Calu3 (cell line): ENCODE measurements at regions not wholly inside any gene's neighbourhood (a gene's known extent, or its start where the extent isn't known, plus 50 kb on each side); places are given as distances from the start of the nearest gene placed in this dataset.

Experiments used
- BruUV-seq: library from RNA; stranded (reverse); fragments of 400-500 nt; replicated peaks from 2 replicates; lab custom pipeline; 2021; lab: Mats Ljungman, UMichigan
- CTCF ChIA-PET: fragments of 300-600 bp; sonication (Branson Sonifier 250); formaldehyde crosslinking; loops from one replicate; lab custom pipeline; 2022; ENCODE audit warnings: antibody characterized with exemption; lab: Charles Lee
- DNase-seq: peaks from one replicate; pipeline ENCODE4 v3.0.0; 2022
- H3K27ac Mint-ChIP-seq: one replicate; pipeline ENCODE4 v1.8.0; 2022; ENCODE audit warnings: mixed read lengths; ENCODE audit not compliant: unreplicated experiment
- H3K27me3 Mint-ChIP-seq: one replicate; pipeline ENCODE4 v1.8.0; 2022; ENCODE audit warnings: mixed read lengths; ENCODE audit not compliant: unreplicated experiment
- H3K36me3 Mint-ChIP-seq: one replicate; pipeline ENCODE4 v1.8.0; 2022; ENCODE audit warnings: mild to moderate bottlenecking, moderate library complexity, mixed read lengths; ENCODE audit not compliant: insufficient read depth, unreplicated experiment
- H3K4me1 Mint-ChIP-seq: one replicate; pipeline ENCODE4 v1.8.0; 2022; ENCODE audit warnings: mild to moderate bottlenecking, low read depth, mixed read lengths; ENCODE audit not compliant: unreplicated experiment
- H3K4me3 Mint-ChIP-seq: one replicate; pipeline ENCODE4 v1.8.0; 2022; ENCODE audit warnings: mild to moderate bottlenecking, low read depth, moderate library complexity, mixed read lengths; ENCODE audit not compliant: unreplicated experiment
- H3K9me3 Mint-ChIP-seq: one replicate; pipeline ENCODE4 v1.8.0; 2022; ENCODE audit warnings: low read depth, mixed read lengths; ENCODE audit not compliant: unreplicated experiment
- intact Hi-C: fragments of 100-400 bp; cut with micrococcal nuclease; formaldehyde crosslinking; loops from one replicate; pipeline ENCODE4 v1.10.0; 2022; ENCODE audit not compliant: unreplicated experiment
- TF ChIP-seq, protein P1 (sequence below): fragments of 200-600 bp; IDR thresholded peaks from one replicate; pipeline ENCODE4 v1.8.0; 2022; ENCODE audit warnings: antibody characterized with exemption; ENCODE audit not compliant: unreplicated experiment

DNA sequence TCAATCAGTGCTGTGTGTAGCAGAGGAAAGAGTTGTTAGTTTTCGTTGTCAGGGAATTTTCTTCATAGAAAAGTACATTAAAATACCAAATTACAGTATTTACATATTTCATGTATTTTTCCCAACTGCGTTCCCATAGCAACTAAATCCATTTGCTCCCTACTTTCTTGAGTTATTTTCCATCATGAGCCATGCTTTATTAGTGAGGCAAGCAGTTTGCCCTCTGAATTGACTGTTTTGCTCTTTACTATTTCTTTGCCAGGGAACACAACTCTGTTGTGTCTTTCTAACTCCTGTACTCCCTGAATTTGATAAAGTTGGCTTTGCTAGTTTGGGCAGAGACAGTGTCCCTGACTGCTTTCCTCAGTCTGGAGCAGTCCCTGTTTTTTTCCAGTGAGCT, 276.2 kb upstream of the SLC30A5 start:
- H3K4me1 Mint-ChIP-seq, result no peaks in the 10 kb centered on the region
- H3K4me3 Mint-ChIP-seq, result no peak overlapping the region
- no TSS peak for BruUV-seq
- TF ChIP-seq, protein P1, sequence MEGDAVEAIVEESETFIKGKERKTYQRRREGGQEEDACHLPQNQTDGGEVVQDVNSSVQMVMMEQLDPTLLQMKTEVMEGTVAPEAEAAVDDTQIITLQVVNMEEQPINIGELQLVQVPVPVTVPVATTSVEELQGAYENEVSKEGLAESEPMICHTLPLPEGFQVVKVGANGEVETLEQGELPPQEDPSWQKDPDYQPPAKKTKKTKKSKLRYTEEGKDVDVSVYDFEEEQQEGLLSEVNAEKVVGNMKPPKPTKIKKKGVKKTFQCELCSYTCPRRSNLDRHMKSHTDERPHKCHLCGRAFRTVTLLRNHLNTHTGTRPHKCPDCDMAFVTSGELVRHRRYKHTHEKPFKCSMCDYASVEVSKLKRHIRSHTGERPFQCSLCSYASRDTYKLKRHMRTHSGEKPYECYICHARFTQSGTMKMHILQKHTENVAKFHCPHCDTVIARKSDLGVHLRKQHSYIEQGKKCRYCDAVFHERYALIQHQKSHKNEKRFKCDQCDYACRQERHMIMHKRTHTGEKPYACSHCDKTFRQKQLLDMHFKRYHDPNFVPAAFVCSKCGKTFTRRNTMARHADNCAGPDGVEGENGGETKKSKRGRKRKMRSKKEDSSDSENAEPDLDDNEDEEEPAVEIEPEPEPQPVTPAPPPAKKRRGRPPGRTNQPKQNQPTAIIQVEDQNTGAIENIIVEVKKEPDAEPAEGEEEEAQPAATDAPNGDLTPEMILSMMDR, result no peak
- DNase-seq, result no peak
- CTCF ChIA-PET, result no interaction called here
- H3K9me3 Mint-ChIP-seq, result no peaks in the 10 kb centered on the region
- H3K27me3 Mint-ChIP-seq, result peaks cover 23% of the 10 kb centered on the region
- no peaks in the 10 kb centered on the region for H3K36me3 Mint-ChIP-seq
- intact Hi-C loops, result no loop called here
- H3K27ac Mint-ChIP-seq, result no peak overlapping the region

DNA sequence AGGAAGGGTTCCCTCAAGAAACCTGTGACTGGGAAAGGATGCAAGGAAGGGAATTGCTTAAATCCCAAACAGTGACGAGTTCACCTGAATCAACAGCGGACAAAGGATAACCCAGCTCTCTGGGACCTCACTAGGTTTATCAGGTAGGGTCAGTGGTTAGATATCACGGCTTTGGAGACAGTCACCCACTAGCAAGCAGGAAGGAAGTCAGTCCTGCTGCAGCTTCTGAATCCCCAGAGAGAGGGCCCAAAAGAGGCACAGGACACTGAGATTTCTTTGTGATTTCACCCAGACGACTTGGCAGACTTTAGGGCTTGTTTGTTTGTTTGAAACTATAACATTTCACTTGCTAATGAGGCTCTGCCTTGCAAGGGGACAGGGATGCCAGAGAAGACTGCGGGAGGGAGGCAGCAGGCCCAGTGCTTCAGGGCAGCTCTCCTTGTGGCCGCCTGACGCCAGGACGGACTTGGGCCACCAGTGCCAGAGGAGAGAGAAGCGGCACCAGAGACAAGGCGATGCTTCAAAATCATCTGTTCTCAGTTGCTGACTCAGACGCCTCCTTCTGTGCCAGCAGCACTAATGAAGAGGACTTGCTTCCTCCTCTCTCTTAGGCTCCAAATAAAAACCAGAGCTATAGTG, 275.6 kb upstream of the SLC30A5 start:
- no peaks in the 10 kb centered on the region for H3K36me3 Mint-ChIP-seq
- TF ChIP-seq, protein P1, result no peak
- intact Hi-C loops, result no loop called here
- H3K4me3 Mint-ChIP-seq, result no peak overlapping the region
- H3K4me1 Mint-ChIP-seq, result no peaks in the 10 kb centered on the region
- H3K27me3 Mint-ChIP-seq, result peaks cover 27% of the 10 kb centered on the region
- CTCF ChIA-PET, result no interaction called here
- no peaks in the 10 kb centered on the region for H3K9me3 Mint-ChIP-seq
- no peak overlapping the region for H3K27ac Mint-ChIP-seq
- BruUV-seq, result no TSS peak
- DNase-seq, result no peak

DNA sequence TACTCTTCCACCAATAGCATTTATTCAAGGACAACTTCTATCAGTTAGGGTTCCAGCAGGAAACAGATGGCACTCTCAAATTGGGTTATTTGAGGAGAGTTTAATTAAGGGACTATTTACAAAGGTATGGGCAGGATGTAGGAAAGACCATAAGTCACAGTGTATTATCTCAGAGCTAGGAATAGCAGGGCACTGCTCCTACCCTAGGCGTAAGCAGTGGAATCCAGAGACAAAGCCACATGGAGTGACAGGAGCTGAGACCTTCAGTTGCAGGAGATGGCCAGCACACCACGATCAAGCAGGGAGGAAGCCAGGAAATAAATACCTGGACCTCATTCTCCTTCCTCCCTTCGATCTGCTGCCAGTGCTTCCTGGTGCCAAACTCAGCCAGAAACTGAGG, 274.9 kb upstream of the SLC30A5 start:
- Mint-ChIP-seq H3K4me1 (no peaks in the 10 kb centered on the region), H3K9me3 (no peaks in the 10 kb centered on the region), H3K36me3 (no peaks in the 10 kb centered on the region), H3K27me3 (peaks cover 27% of the 10 kb centered on the region), H3K4me3 (no peak overlapping the region), H3K27ac (no peak overlapping the region)
- BruUV-seq, result no TSS peak
- CTCF ChIA-PET, result no interaction called here
- TF ChIP-seq, protein P1, result no peak
- no peak for DNase-seq
- intact Hi-C loops, result no loop called here

DNA sequence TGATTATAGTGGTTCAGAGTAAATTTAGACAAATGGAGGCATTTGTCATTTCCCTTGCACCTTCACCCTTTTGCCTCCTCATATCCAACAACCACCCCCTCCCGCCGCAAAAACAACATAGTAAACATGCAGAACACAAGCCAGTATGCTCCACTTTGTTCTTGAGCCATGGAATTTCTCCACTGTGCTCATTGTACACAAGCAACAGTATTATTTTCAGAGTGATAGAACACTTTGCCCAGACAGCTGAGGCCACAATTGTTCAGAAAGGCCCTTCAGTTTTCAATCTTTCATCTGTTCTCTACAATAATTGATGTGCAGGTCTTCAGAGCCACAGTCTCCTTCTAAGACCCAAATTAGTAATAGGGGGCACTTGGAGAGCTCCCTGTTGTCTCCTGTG, 272.8 kb upstream of the SLC30A5 start:
- Mint-ChIP-seq H3K9me3 (no peaks in the 10 kb centered on the region), H3K27me3 (peaks cover 20% of the 10 kb centered on the region), H3K36me3 (no peaks in the 10 kb centered on the region), H3K4me3 (no peak overlapping the region), H3K27ac (no peak overlapping the region), H3K4me1 (no peaks in the 10 kb centered on the region)
- DNase-seq, result no peak
- TF ChIP-seq, protein P1, result no peak
- intact Hi-C loops, result no loop called here
- no TSS peak for BruUV-seq
- CTCF ChIA-PET, result no interaction called here
